ENCODE measurements at regions not wholly inside any gene's neighbourhood (a gene's known extent, or its start where the extent isn't known, plus 50 kb on each side); places are given as distances from the start of the nearest gene placed in this dataset.

DNA sequence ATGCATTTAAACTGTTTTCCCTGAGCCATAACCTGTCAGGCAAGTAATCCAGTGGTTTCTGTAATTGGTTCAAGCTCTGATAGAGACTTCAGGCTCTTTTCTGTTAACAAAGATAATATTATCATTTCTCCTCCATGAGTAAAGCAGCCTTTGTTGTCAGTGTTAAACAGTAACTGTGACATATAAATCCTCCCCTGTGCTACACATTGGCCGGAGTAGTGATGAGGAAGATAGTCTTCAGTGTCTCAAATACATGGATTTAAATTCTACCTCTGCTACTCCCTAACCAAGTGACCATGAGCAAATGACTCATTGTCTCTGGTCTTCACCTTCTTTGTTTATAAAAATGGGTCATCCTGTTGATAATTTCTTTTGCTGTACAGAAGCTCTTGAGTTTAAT is 615.5 kb upstream of the CHD1 start:
- TF ChIP-seq, protein P1, sequence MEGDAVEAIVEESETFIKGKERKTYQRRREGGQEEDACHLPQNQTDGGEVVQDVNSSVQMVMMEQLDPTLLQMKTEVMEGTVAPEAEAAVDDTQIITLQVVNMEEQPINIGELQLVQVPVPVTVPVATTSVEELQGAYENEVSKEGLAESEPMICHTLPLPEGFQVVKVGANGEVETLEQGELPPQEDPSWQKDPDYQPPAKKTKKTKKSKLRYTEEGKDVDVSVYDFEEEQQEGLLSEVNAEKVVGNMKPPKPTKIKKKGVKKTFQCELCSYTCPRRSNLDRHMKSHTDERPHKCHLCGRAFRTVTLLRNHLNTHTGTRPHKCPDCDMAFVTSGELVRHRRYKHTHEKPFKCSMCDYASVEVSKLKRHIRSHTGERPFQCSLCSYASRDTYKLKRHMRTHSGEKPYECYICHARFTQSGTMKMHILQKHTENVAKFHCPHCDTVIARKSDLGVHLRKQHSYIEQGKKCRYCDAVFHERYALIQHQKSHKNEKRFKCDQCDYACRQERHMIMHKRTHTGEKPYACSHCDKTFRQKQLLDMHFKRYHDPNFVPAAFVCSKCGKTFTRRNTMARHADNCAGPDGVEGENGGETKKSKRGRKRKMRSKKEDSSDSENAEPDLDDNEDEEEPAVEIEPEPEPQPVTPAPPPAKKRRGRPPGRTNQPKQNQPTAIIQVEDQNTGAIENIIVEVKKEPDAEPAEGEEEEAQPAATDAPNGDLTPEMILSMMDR (conservative IDR thresholded peaks at IDR 0.05; ENCODE audit: low read length): no peak
- no peak for TF ChIP-seq EZH2phosphoT487 (IDR thresholded peaks at IDR 0.05; ENCODE audit: borderline replicate concordance, low read depth, low read length)
